ENCODE measurements at regions not wholly inside any gene's neighbourhood (a gene's known extent, or its start where the extent isn't known, plus 50 kb on each side); places are given as distances from the start of the nearest gene placed in this dataset.

DNA sequence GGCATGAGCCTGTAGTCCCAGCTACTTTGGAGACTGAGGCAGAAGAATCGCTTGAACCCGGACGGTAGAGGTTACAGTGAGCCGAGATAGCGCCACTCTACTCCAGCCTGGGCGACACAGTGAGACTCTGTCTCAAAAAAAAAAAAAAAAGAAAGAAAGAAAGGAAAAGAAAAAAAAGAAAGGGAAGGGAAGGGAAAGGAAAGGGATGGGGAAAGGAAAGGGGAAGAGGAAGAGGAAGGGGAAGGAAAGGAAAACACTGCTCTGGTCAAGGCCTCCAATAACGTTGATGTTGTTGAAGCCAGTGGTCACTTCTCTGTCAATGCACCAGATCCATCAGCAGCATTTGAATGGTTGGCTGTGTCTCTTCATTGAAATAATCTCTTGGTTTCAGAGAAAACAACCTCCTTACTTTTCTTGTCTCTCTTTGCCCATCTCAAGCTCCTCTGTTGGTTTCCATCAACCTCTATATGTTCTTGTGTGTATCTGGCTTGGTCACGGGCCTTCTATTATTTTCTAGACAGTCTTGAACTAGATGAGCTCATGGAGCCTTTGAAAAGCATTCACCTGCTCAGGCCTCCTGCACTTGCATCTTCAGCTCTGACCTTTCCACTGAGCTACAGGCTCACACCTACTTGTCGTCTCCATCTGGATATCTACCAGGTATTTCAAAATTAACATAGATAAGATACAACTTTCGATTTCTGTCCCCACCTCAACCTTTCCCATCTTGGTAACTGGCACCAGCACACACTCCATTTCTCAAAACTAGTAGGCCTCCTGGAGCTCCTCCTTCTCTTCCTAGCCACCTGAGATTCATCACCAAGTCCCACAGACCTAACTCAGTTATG is 69.4 kb upstream of the LAPTM4A start:
- no peak for TF ChIP-seq EZH2 (IDR thresholded peaks at IDR 0.05; ENCODE audit: borderline replicate concordance, insufficient read depth, low read depth, low read length, poor library complexity, severe bottlenecking)
- TF ChIP-seq, protein P1, sequence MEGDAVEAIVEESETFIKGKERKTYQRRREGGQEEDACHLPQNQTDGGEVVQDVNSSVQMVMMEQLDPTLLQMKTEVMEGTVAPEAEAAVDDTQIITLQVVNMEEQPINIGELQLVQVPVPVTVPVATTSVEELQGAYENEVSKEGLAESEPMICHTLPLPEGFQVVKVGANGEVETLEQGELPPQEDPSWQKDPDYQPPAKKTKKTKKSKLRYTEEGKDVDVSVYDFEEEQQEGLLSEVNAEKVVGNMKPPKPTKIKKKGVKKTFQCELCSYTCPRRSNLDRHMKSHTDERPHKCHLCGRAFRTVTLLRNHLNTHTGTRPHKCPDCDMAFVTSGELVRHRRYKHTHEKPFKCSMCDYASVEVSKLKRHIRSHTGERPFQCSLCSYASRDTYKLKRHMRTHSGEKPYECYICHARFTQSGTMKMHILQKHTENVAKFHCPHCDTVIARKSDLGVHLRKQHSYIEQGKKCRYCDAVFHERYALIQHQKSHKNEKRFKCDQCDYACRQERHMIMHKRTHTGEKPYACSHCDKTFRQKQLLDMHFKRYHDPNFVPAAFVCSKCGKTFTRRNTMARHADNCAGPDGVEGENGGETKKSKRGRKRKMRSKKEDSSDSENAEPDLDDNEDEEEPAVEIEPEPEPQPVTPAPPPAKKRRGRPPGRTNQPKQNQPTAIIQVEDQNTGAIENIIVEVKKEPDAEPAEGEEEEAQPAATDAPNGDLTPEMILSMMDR (IDR thresholded peaks at IDR 0.05) = no peak
- peaks cover 0 to 5% (median 0%) of the 10 kb centered on the region in 3 donors for H3K9me3 ChIP-seq (ENCODE audit: control extremely low read depth in 1 of 3, control insufficient read depth in 2 of 3, insufficient read depth in 1 of 3, low read length in 2 of 3)
- H3K9ac ChIP-seq (ENCODE audit: low read length) = no peak overlapping the region
- H3K27me3 Mint-ChIP-seq = peaks cover 11% of the 10 kb centered on the region
- WGBS (ENCODE audit: insufficient coverage) = 91% methylated on average over 2 of the region's 10 CpGs
- H3K9me3 Mint-ChIP-seq (ENCODE audit: insufficient read depth) = no peaks in the 10 kb centered on the region
- no peak overlapping the region for H3K27ac Mint-ChIP-seq
- no peaks in the 10 kb centered on the region for H4K20me1 ChIP-seq (ENCODE audit: control insufficient read depth, insufficient read depth, low read length, poor library complexity, severe bottlenecking)
- H3K4me3 Mint-ChIP-seq = no peak overlapping the region
- H3K4me3 ChIP-seq (ENCODE audit: control extremely low read depth in 1 of 5, extremely low read depth in 1 of 5, insufficient read depth in 1 of 5, low read depth in 2 of 5, low read length in 4 of 5) = no peak overlapping the region
- no peaks in the 10 kb centered on the region for H3K4me1 ChIP-seq (ENCODE audit: control insufficient read depth in 2 of 2, insufficient read depth in 2 of 2, low read length in 2 of 2)
- ChIA-PET POLR2A (no interaction called here), CTCF (interaction anchor here (0.8 kb wide), 1 partner anchor 109 kb away, joined by 3 read pairs; no protein-coding TSS in a partner anchor)
- DNase-seq (no peak), ATAC-seq (ENCODE audit: low read depth) (no peak)
- H3K36me3 ChIP-seq (replicated peaks in 1 of 2; ENCODE audit: control extremely low read depth in 1 of 2, control insufficient read depth in 1 of 2, extremely low read depth in 1 of 2, insufficient read depth in 2 of 2, low read length in 1 of 2) = no peaks in the 10 kb centered on the region
- H3K4me2 ChIP-seq (replicated peaks; ENCODE audit: low read depth, low read length, poor library complexity, severe bottlenecking) = no peak overlapping the region
- H3K27me3 ChIP-seq (replicated peaks in 1 of 4; ENCODE audit: control extremely low read depth in 1 of 4, control insufficient read depth in 3 of 4, insufficient read depth in 4 of 4, low read length in 3 of 4) = no peaks in the 10 kb centered on the region
- intact Hi-C loops (cut with micrococcal nuclease) = no loop called here
- no peak overlapping the region for H2AFZ ChIP-seq (ENCODE audit: insufficient read depth, low read depth, low read length, poor library complexity, severe bottlenecking)
- no peaks in the 10 kb centered on the region for H3K4me1 Mint-ChIP-seq
- H3K27ac ChIP-seq (ENCODE audit: low read length in 2 of 2) = no peak overlapping the region
- no peaks in the 10 kb centered on the region for H3K79me2 ChIP-seq (ENCODE audit: control insufficient read depth, insufficient read depth, low read length)

DNA sequence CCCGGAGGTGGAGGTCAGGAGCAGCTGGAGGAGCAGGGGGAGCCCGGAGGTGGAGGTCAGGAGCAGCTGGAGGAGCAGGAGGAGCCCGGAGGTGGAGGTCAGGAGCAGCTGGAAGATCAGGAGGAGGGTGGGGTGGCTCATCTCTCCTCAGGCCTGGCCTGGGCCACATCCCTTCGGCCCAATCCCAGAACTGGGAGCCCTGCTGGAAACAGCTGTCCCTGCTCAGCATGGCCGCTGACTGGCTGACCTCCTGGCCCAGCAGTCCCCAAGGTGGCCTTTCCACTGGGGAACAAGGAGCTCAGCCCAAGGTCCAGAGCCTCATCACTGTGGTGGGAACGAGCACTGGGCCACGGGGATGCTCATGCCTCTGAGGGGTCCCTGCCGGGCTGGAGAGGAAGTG is 66.6 kb upstream of the LAPTM4A start:
- POLR2A ChIA-PET = no interaction called here
- intact Hi-C loops (cut with micrococcal nuclease) = no loop called here
- no peaks in the 10 kb centered on the region for H3K9me3 Mint-ChIP-seq (ENCODE audit: insufficient read depth)
- Histone ChIP-seq H3K9ac (ENCODE audit: low read length) (no peak overlapping the region), H2AFZ (ENCODE audit: insufficient read depth, low read depth, low read length, poor library complexity, severe bottlenecking) (no peak overlapping the region), H3K79me2 (ENCODE audit: control insufficient read depth, insufficient read depth, low read length) (no peaks in the 10 kb centered on the region), H3K9me3 (ENCODE audit: control extremely low read depth in 1 of 3, control insufficient read depth in 2 of 3, insufficient read depth in 1 of 3, low read length in 2 of 3) (peaks cover 0 to 5% (median 0%) of the 10 kb centered on the region in 3 donors), H3K36me3 (replicated peaks in 1 of 2; ENCODE audit: control extremely low read depth in 1 of 2, control insufficient read depth in 1 of 2, extremely low read depth in 1 of 2, insufficient read depth in 2 of 2, low read length in 1 of 2) (no peaks in the 10 kb centered on the region), H3K27me3 (replicated peaks in 1 of 4; ENCODE audit: control extremely low read depth in 1 of 4, control insufficient read depth in 3 of 4, insufficient read depth in 4 of 4, low read length in 3 of 4) (no peaks in the 10 kb centered on the region), H4K20me1 (ENCODE audit: control insufficient read depth, insufficient read depth, low read length, poor library complexity, severe bottlenecking) (no peaks in the 10 kb centered on the region), H3K4me1 (ENCODE audit: control insufficient read depth in 2 of 2, insufficient read depth in 2 of 2, low read length in 2 of 2) (no peaks in the 10 kb centered on the region), H3K27ac (ENCODE audit: low read length in 2 of 2) (no peak overlapping the region), H3K4me2 (replicated peaks; ENCODE audit: low read depth, low read length, poor library complexity, severe bottlenecking) (no peak overlapping the region), H3K4me3 (ENCODE audit: control extremely low read depth in 1 of 5, extremely low read depth in 1 of 5, insufficient read depth in 1 of 5, low read depth in 2 of 5, low read length in 4 of 5) (no peak overlapping the region)
- no peaks in the 10 kb centered on the region for H3K4me1 Mint-ChIP-seq
- H3K27ac Mint-ChIP-seq = no peak overlapping the region
- DNase-seq (no peak), ATAC-seq (ENCODE audit: low read depth) (no peak)
- CTCF ChIA-PET = no interaction called here
- no peak overlapping the region for H3K4me3 Mint-ChIP-seq
- 77% methylated on average over 8 of the region's 8 CpGs for WGBS (ENCODE audit: insufficient coverage)
- peaks cover 14% of the 10 kb centered on the region for H3K27me3 Mint-ChIP-seq
- TF ChIP-seq, protein P1 (IDR thresholded peaks at IDR 0.05) = no peak
- TF ChIP-seq EZH2 (IDR thresholded peaks at IDR 0.05; ENCODE audit: borderline replicate concordance, insufficient read depth, low read depth, low read length, poor library complexity, severe bottlenecking) = no peak

Data from B cell (primary cell).